HG03571 (cell line): ENCODE measurements at regions not wholly inside any gene's neighbourhood (a gene's known extent, or its start where the extent isn't known, plus 50 kb on each side); places are given as distances from the start of the nearest gene placed in this dataset.

Experiments used
- ATAC-seq: cut with Tn5 transposase; IDR thresholded peaks from one replicate; pipeline ENCODE4 v1.9.1; 2021; ENCODE audit not compliant: unreplicated experiment

- no peak for ATAC-seq
Measured at GRCh38 chr12:115443351-115443938, 759.5 kb upstream of the TBX3 start.

DNA sequence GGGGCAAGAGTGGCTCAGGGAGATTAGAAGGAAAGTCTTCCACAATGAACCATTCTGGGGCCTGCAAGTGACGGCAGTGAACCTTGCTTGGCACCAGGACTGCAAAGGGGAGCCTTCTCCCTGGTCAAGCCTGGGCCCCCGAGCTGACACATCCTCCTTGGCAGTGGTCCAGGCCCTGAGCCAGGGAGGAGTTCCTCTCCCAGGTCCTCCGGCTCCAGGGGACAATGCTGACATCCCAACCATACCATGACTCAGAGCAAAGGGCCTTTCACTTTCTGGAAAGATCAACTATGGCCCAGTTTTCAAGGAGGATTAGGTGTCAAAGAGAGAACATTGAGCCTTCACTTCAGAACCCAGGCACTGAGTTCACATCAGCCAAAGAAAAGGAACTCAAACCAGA lies 756.5 kb upstream of the TBX3 start:
- no peak for ATAC-seq

- no peak for ATAC-seq
Measured at GRCh38 chr12:115439008-115439601, 755.1 kb upstream of the TBX3 start.

DNA sequence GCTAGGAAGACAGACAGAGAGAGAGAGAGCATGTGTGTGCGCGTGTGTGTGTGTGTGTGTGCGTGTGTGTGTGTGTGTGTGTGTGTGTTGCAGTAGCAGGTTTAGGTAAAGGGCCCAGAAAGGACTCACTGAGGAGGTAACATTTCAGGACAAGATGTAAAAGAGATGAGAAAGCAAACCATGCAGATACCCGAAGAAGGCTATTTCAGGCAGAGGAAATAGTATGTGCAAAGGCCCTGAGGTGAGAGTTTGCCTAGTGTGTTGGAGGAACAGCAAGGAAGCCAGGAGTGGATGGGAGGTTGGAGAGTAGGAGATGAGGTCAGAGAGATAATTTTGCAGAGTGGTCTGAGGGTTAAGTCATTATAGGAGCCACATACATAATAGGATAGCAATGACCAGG lies 754.3 kb upstream of the TBX3 start:
- no peak for ATAC-seq

DNA sequence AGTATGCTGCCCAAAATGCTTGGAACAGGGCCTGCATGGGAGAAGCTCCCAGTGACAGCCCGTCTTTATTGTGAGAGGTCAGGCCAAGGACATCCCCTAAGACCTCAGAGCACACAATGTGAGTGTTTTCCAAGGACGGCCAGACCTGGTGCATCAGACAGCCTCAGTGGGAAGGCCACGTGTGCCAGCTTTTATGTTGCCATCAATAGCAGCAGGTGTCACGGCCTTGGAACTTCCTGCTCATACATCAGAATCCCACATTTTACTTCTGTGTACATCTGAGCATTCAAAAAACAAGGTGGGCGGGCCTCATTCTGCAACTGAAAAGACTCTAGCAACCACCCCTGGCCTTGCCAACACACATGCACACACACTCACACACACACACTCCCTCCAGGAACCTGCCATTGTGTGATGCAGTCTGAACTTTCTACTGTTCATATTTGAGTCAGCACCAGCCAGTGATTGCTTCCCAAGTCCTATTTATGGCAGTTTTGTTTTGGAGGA lies 753.1 kb upstream of the TBX3 start:
- ATAC-seq = no peak

DNA sequence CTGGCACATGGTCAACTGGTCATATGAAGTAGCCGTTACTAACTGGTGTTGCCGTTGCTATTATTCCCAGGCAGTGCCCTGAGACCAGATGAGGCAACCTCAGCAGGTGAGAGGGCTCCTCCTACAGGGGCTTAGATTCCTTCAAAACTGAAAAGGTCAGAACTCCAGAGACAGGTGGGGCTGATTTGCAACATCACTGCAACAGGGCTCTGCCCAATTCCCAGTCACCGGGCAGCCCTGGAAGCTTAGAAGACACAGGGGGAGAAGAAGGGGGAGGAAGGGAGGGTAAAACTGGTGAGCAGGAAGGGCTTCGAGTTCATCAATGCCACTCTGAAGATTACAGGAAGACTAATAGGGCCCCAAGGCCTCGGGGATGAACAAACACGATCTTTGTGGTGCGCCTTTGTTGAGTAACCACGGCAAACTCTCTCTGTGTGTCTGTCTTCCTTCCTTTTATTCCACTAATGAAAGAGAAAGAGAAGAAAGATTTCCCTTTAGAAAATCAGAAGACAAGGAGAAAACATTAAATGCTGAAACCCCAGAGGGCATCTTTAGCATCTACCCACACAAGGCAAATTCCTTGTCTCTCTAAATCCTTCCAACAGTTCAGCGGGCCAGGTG lies 749.1 kb upstream of the TBX3 start:
- ATAC-seq = no peak

GRCh38 chr12:115430636-115431035 lies 746.7 kb upstream of the TBX3 start:
- ATAC-seq = no peak

GRCh38 chr12:115426732-115427131 lies 742.8 kb upstream of the TBX3 start:
- no peak for ATAC-seq

- ATAC-seq = no peak
Measured at GRCh38 chr12:115424003-115424402, 740.0 kb upstream of the TBX3 start.

- no peak for ATAC-seq
Measured at GRCh38 chr12:115423546-115423987, 739.6 kb upstream of the TBX3 start.

DNA sequence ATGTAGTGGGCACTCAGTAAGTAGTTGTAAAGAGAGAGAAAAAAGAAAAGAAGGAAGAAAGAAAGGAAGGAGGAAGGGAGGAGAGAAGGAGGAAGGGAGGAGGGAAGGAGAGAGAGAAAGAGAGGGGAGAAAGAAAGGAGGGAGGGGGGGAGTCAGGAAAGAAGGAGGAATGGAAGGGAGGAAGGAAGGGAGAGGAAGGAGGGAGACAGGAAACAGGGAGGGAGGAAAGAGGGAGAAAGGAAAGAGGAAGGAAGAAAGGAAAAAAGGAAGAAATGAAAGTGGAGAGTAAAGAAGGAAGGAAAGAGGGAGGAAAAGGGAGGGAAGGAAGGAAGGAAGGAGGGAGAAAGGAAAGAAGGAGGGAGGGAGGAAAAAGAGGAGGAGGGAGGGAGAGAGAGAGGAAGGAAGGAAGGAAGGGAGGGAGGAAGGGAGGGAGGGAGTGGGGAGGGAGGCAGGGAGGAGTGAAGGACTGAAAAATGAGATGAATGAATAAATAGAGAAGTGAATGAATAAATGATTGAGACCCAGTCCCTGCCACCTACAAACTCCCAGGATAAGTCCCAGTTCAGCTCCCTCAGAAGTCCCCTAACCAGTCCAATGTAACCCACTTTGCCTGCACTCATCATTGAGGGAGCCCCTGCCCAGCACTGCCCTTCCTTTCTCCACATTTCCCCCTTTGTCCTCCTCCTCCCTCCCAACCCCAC lies 739.0 kb upstream of the TBX3 start:
- no peak for ATAC-seq

- no peak for ATAC-seq
Measured at GRCh38 chr12:115421796-115422709, 738.1 kb upstream of the TBX3 start.

GRCh38 chr12:115421350-115421749 lies 737.4 kb upstream of the TBX3 start:
- no peak for ATAC-seq

- no peak for ATAC-seq
Measured at GRCh38 chr12:115419145-115419646, 735.2 kb upstream of the TBX3 start.

DNA sequence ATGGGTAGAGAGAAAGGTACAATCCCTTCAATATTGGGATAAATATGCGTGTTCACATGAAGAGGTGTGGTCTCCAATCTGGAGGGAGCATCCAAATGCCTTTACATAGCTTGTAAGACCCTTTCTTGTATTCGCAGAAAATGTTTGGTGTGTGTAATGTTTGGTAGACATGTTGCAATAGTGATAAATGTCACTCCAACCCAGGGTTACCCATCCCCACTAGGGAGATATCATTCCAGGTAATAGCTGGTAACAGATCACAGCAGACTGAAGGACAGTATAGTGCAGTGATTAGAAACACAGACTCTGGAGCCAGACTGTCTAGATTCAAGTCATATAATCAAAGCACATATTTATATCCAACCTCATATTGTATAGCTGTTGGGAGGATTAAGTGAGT lies 733.6 kb upstream of the TBX3 start:
- no peak for ATAC-seq

DNA sequence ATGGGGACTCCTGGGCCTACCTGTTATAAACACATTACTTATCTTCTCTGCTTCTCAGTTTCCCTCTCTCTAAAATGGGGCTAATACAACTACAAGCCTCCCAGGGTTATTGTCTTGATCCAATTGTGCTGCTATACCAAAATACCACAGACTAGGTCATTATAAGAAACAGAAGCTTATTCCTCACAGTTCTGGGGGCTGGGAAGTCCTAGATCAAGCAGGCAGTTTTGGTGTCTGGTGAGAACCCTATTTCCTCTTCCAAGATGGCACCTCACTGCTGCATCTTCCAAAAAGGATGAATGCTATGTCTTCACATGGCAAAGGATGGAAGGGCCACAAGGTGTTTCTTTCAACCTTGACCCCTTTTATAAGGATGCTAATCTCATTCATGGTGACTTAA lies 732.9 kb upstream of the TBX3 start:
- no peak for ATAC-seq

DNA sequence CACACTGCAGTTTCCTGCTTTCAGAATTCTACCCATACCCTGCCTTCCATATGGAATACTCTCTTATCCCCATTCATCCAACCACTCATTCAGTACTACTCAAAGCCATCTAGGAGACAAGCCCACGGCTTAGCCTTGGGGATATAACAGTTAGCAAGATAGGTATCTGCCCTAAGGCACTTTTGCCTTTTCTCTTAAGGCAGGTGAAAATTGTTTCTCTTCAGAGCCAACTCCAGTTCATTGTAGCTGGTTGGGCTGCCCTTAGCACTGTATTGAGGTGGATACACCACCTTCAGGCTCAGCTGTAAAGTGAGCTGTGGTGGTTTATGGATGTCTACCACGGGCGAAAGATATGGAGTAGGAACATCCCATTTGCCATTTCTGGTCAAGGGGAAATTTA lies 729.7 kb upstream of the TBX3 start:
- ATAC-seq = no peak

DNA sequence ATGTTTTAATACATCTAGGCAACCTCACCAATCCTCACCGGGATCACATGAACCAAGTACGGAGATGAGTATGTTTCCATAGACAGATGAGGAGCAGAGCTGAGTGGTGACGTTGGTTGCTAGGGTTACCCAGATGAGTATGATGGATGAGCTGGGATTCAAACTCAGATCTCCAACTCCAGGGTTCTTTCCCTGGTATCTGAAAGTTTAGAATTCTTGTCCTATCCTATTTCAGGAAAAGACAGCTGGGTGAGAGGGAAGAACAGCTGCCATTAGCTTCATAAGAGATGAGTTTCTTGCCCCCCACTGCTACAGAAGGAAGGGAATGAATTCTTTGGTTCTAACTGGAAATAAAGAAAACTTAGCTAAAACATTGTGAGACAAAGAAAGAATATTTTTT lies 728.9 kb upstream of the TBX3 start:
- no peak for ATAC-seq

- no peak for ATAC-seq
Measured at GRCh38 chr12:115411121-115411520, 727.1 kb upstream of the TBX3 start.

DNA sequence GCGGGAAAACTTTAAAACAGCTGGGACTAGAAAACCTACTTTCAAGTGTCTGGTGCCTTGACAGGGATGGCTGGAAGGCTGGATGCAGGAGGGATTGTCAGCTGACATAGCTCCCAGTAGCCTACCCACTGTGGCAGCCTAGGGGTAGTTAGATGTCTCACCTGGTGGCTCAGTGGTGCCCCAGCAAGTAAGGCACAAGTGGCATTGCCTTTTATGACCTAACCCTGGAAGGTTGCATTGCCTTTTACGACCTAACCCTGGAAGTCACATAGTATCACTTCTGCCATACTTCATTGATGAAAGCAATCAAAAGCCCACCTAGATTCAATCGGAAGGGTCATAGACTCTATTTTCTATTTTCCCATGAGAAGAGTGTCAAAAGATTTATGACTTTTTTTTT lies 724.7 kb upstream of the TBX3 start:
- ATAC-seq = no peak

- no peak for ATAC-seq
Measured at GRCh38 chr12:115407723-115408122, 723.7 kb upstream of the TBX3 start.
